Thoracic aorta (tissue), 2 donors: ENCODE measurements at regions not wholly inside any gene's neighbourhood (a gene's known extent, or its start where the extent isn't known, plus 50 kb on each side); places are given as distances from the start of the nearest gene placed in this dataset.

Source experiments
- ATAC-seq: fragments of 150-250 bp; one replicate; pipeline ENCODE4 v1.8.0; 2017; ENCODE audit warnings: low read depth; ENCODE audit not compliant: insufficient number of reproducible peaks, low FRiP score
- DNase-seq: peaks from one replicate; pipeline ENCODE4 v3.0.0-alpha.2; 2020; ENCODE audit warnings: low spot score
- H3K27ac ChIP-seq, 2 donors: fragments of 200-600 bp; sonication (generic); 1 replicate in 1 of 2; 2 replicates in 1 of 2; pipeline ENCODE4 v1.5.1; 2016; ENCODE audit warnings: mild to moderate bottlenecking in 2 of 2, moderate library complexity in 2 of 2
- H3K27me3 ChIP-seq: fragments of 200-600 bp; sonication (generic); replicated peaks from 2 replicates; pipeline ENCODE4 v1.6.0; 2016; ENCODE audit warnings: mild to moderate bottlenecking; ENCODE audit not compliant: insufficient read depth
- H3K36me3 ChIP-seq: fragments of 200-600 bp; sonication (generic); one replicate; pipeline ENCODE4 v1.5.1; 2016
- H3K4me1 ChIP-seq, 2 donors: fragments of 200-600 bp; sonication (generic); 1 replicate in 1 of 2; 2 replicates in 1 of 2; pipeline versions ENCODE4 v1.5.1 to v1.6.0; 2016; ENCODE audit warnings: low read depth in 2 of 2, mild to moderate bottlenecking in 1 of 2; ENCODE audit not compliant: control insufficient read depth in 1 of 2
- H3K4me3 ChIP-seq: fragments of 200-600 bp; sonication (generic); 2 replicates; pipeline ENCODE4 v1.5.1; 2016; ENCODE audit warnings: mild to moderate bottlenecking
- H3K9me3 ChIP-seq: fragments of 200-600 bp; sonication (generic); 2 replicates; pipeline ENCODE4 v1.5.1; 2016
- CTCF ChIP-seq: fragments of 200-600 bp; sonication (generic); IDR thresholded peaks from one replicate; pipeline ENCODE4 v1.5.1; 2019; ENCODE audit warnings: antibody characterized with exemption

- Histone ChIP-seq H3K27me3 (no peaks in the 10 kb centered on the region), H3K4me3 (no peak overlapping the region), H3K9me3 (no peaks in the 10 kb centered on the region), H3K4me1 (no peaks in the 10 kb centered on the region), H3K27ac (no peak overlapping the region), H3K36me3 (no peaks in the 10 kb centered on the region)
- DNase-seq, result no peak
- TF ChIP-seq CTCF, result no peak
- no peak for ATAC-seq
Measured at GRCh38 chr3:181497358-181497757, 214.4 kb upstream of the SOX2 start.

- no peaks in the 10 kb centered on the region for H3K4me1 ChIP-seq
- H3K27me3 ChIP-seq, result no peaks in the 10 kb centered on the region
- no peaks in the 10 kb centered on the region for H3K9me3 ChIP-seq
- no peaks in the 10 kb centered on the region for H3K36me3 ChIP-seq
- no peak overlapping the region for H3K4me3 ChIP-seq
- H3K27ac ChIP-seq, result no peak overlapping the region
- ATAC-seq, result no peak
- no peak for TF ChIP-seq CTCF
- no peak for DNase-seq
Measured at GRCh38 chr3:181493423-181493822, 218.3 kb upstream of the SOX2 start.

GRCh38 chr3:181488536-181488935 is 223.2 kb upstream of the SOX2 start:
- Histone ChIP-seq H3K4me1 (no peaks in the 10 kb centered on the region), H3K27ac (no peak overlapping the region), H3K36me3 (no peaks in the 10 kb centered on the region), H3K27me3 (no peaks in the 10 kb centered on the region), H3K9me3 (no peaks in the 10 kb centered on the region), H3K4me3 (no peak overlapping the region)
- TF ChIP-seq CTCF, result no peak
- no peak for ATAC-seq
- no peak for DNase-seq

- no peaks in the 10 kb centered on the region for H3K4me1 ChIP-seq
- H3K27me3 ChIP-seq, result no peaks in the 10 kb centered on the region
- no peak overlapping the region for H3K27ac ChIP-seq
- H3K9me3 ChIP-seq, result no peaks in the 10 kb centered on the region
- ATAC-seq (no peak), DNase-seq (no peak)
- H3K36me3 ChIP-seq, result no peaks in the 10 kb centered on the region
- no peak overlapping the region for H3K4me3 ChIP-seq
- TF ChIP-seq CTCF, result no peak
Measured at GRCh38 chr3:181487236-181487978, 224.3 kb upstream of the SOX2 start.

GRCh38 chr3:181486141-181486885 is 225.4 kb upstream of the SOX2 start:
- TF ChIP-seq CTCF, result no peak
- no peak for ATAC-seq

More at GRCh38 chr3:181486141-181486885, 225.4 kb upstream of the SOX2 start:
- Histone ChIP-seq H3K9me3 (no peaks in the 10 kb centered on the region), H3K36me3 (no peaks in the 10 kb centered on the region), H3K4me1 (no peaks in the 10 kb centered on the region), H3K27me3 (no peaks in the 10 kb centered on the region), H3K4me3 (no peak overlapping the region), H3K27ac (no peak overlapping the region)
- no peak for DNase-seq
